Epithelial cell of prostate (primary cell): ENCODE measurements at regions not wholly inside any gene's neighbourhood (a gene's known extent, or its start where the extent isn't known, plus 50 kb on each side); places are given as distances from the start of the nearest gene placed in this dataset.

Source experiments
- DNase-seq: peaks from one replicate; pipeline ENCODE4 v3.0.0-alpha.2; 2011; ENCODE audit warnings: low read depth, low spot score
- H3K27ac ChIP-seq: fragments of 450-650 bp; 2 replicates; pipeline ENCODE4 v1.5.1; 2017; ENCODE audit warnings: mild to moderate bottlenecking

DNA sequence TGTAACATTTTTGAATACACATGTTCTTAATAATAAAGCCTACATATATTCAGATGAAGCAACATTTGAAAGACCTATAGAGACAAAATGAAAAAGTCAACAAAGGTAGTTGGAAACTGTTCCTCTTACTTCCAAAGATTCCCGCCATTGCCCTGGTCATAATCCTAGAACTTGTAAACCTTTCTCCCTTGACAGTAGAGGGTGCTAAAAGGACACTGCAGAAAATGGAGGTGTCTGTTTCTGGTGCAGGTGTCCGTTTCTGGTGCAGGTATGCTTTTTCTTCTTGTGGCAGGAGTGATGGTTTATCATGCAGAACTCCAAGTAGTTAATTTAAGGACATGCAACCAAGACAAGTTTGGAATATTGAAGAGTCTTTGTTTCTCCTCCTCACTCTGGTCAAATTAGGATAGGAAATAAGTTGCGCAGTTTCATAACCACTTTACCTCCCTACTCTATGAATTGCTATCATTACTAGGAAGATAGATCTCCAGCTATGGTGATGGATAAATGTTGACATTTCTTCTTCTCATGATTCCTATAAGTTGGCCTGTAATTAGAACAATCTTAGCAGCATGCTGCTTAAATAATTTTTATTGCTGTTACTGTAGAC, 56.0 kb upstream of the FAM174A start:
- no peak overlapping the region for H3K27ac ChIP-seq
- DNase-seq = peak; percentile 10

DNA sequence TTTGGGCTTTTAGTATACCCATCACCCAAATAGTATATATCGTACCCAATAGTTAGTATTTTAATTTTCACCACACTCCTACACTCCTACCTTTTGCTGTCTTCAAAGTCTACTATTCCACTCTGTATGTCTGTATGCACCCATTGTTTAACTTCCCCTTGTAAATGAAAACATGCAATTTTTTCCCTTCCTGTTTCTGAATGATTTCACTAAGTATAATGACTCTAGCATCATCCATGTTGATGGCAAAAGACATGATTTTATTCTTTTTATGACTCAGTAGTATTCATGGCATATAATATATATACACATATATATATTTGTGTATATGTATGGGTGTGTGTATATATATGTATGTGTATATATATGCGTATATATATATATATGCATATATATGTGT, 63.1 kb upstream of the FAM174A start:
- H3K27ac ChIP-seq = no peak overlapping the region
- DNase-seq = no peak

DNA sequence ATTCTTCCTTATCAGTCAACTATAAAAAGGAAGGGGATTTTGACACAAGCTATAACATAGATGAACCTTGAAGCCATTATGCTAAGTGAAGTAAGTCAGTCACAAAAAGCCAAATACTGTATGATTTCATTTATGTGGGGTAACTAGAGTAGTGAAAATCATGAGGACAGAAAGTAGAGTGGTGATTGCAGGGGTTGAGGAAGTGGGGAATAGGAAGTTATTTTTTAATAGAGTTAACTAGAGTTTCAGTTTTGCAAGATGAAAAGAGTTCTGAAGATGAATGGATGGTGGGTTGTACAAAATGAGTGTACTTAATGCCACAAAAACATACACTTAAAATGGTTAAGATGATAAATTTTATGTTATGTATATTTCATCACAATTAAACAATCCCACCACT, 65.4 kb upstream of the FAM174A start:
- no peak for DNase-seq
- no peak overlapping the region for H3K27ac ChIP-seq

DNA sequence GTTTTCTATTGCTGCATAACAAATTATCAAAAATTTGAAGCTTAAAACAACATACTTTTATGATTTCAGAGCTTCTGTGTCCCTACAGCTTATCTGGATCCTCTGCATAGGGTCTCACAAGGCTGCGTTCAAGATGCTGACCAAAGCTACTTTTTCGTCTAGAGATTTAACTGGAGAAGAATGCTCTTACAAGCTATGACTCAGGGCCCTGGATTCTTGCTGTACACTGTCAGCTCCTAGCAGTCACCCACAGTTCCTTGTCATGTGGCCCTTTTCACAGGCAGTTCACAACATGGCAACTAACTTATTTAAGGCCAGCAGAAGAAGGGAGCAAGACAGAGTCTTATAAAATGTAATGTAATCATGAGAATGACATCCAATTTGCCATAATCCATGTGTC, 70.8 kb upstream of the FAM174A start:
- no peak overlapping the region for H3K27ac ChIP-seq
- peak; percentile 12 for DNase-seq

DNA sequence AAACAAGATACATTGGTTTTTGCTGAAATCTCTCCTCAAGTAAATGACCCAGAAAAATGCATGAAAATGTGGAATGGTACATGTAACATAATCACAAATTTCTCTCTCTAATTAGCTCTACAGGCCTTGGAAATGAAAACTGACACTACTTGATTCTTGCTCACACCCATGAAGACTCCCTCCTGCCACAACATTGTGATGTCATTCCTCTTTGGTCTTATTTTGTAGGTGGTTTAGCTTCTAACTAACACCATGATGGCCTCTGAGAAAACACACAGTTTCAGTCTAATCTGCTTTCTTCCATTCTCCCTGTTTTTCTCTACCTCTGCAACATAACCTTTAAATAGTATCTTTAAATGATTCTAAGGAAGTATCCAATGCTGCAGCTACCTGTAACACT, 78.6 kb upstream of the FAM174A start:
- no peak overlapping the region for H3K27ac ChIP-seq
- DNase-seq = no peak

DNA sequence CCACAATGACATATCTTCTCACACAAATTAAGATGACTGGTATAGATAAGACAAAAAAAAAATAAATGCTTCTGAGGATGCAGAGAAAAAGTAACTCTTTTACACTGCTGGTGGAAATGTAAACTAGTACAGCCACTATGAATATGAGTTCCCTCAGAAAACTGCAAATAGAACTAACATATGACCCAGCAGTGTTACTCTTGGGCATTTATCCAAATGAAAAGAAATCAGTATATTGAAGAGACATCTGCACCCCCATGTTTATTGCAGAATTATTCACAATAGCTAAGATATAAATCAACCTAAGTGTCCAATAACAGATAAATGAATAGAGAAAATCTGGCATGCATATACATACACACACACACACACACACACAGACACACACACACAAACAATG, 83.0 kb upstream of the FAM174A start:
- H3K27ac ChIP-seq = no peak overlapping the region
- no peak for DNase-seq

DNA sequence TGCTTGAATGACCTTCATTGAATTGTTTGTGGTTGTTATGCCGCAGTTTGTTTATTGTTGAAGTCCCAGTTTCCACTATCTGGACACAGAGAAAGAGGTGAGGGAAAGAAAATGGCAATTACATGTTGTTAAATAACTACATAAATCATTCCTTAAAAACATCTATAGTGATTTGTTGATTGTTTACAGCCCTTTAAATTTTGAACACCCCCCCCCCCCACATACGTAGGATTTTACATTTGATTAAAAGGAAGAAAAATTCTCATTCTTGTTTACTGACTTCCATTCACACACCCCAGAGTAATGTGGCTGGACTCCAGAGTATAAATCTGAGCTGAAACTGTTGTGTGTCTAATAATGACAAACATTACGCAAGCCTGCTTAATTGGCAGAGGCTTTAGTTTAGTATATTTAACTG, 87.1 kb upstream of the FAM174A start:
- DNase-seq = no peak
- no peak overlapping the region for H3K27ac ChIP-seq

DNA sequence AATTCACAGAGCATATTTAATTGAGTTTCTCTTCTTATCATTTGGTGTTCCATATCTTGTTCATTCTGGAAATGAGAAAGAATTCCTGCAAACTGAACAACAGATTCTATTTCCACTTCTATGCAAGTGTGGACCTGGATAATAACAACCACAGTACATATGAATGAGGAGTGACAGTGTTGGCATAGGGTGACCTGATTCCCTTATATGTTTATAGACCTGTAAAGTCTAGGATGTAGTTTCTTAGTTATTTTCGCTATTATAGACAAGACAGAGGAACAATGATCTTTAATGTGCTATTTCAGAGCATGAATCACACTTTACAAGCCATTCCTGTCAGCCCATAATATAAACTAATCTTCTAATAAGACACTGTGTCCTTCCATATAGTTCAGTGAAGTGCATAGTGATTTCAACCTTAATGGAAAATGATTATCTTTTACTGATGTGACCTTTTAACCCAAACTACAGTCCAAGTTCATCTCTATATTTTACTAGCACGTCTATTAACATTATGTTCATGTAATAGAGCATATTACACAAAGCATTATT, 88.2 kb upstream of the FAM174A start:
- no peak for DNase-seq
- no peak overlapping the region for H3K27ac ChIP-seq

DNA sequence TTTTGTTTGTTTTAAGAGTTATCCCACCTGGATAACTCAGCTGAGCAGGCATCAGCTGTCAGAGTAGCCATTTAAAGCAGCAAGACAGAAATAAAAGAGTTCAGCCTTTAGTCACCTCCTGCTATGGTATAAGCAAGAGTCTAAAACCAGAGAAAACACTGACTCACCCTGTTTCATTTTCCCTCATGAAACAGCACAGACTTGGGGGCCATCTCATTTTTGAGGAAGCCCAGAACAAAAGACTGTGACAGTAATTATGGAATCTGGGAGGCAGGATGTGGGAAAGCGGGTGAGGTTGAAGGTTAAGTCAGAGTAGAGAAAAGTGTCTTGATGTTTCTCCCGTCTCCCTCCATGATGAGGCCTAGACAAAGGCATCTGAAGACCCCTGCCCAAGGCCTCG, 90.2 kb upstream of the FAM174A start:
- no peak overlapping the region for H3K27ac ChIP-seq
- no peak for DNase-seq

DNA sequence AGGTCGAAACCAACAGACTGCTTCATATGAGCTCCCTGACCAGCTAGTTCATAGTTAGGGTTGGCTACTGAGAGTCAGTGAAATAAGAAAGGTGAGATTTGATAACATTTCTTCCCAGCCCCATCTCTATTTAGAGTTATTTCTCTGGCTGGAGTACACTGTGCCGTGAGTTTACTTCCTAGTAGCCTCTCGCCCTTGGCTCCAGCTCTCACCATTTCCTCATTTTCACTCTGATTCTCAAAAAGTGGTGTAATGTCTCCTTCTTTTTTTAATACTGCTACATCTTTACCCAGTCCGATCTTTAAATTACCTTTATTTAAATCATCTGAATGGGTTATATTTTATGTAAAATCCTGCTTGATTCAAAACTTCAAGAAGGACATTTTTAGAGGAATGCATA, 100.4 kb upstream of the FAM174A start:
- no peak for DNase-seq
- H3K27ac ChIP-seq = no peak overlapping the region

DNA sequence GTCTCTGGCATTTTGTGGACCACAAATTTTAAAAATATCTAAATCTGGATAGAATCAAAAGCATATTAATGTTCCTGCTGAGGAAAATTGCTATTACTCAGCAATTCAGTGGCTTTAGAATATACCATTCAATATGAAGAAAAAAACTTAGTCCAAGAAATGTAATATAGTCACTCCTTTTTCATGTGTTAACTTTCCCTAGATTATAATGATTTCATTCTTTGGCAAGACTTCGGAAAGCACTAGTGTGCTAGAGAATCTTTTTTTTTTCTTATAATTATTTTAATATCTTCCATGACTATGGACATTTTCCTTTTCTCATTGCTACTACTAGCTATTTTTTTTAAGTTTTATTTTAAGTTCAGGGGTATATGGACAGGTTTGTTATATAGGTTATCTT, 102.4 kb upstream of the FAM174A start:
- no peak overlapping the region for H3K27ac ChIP-seq
- no peak for DNase-seq

DNA sequence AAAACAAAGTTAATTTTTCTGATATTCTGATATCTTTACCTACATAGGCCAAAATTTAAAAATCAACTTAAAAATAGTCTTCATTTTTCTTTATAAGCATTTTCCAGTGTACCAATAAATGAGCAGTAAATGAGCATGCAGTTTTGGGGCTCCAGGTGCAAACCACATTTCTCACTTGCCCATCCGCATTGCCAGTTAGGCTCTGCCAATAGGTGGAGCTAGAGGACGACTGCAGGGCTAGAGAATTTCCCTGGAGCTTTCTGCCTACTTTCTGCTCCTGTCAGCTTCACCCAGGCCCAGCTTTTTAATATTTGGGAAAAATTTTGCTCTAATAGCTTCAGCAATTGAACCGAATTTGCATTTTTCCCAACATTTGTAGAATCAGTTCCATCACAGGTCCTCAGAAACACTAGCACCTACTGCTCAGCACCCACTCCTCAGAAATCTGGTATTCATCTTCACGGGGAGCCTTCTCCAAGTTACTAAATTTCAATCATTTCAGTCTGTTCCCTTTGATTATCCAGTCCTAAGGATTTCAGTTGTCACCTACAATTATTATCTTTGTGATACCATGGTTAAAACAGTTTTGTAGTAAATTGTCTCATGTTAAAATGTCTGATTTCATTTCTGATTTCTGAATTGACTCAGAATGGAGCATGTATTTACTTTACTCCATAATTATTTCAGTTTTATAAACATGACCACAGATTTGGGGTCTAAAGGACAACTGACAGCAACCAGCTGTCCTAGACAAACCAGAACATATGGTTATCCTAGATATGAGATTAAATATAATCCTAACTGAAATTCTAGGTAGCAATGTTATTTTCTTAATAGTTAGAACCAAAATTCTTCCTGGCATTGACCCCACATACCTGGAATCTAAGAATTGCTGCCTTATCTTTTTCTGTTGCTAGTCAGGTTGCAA, 104.6 kb upstream of the FAM174A start:
- no peak for DNase-seq
- H3K27ac ChIP-seq = no peak overlapping the region

DNA sequence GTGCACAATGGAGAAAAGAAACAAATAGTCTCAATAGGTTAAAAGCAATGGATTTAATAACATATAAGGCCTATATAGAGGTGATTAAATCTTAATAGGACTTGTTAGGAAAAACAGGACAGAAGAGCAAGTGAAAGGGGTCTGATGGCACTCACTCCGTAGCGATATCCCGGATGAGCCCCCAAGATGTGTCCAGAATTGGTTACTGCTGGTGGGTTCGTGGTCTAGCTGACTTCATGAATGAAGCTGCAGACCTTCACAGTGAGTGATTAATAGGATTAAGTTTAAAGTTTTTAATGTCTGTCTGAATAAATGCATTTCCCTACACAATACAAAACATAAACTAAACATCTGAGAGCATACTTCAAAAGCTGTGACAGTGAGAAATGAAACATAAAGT, 110.4 kb upstream of the FAM174A start:
- no peak for DNase-seq
- H3K27ac ChIP-seq = no peak overlapping the region

DNA sequence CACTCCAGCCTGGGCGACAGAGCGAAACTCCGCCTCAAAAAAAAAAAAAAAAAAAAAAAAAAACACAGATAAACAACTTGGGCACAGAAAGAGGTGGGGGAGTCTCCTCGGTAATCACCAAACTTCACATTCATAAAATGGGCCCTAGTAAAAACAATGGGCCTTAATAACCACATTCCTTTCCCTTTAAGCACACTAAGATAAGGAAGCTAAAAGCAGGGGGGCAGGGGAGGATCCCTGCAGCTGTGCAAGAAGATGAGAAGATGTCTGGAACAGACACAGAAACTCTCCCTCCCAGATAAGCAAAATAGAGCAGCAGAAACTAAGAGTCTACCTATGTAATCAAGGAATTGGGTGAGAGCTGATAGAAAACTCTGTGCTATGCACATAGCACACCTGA, 111.2 kb upstream of the FAM174A start:
- no peak for DNase-seq
- no peak overlapping the region for H3K27ac ChIP-seq

DNA sequence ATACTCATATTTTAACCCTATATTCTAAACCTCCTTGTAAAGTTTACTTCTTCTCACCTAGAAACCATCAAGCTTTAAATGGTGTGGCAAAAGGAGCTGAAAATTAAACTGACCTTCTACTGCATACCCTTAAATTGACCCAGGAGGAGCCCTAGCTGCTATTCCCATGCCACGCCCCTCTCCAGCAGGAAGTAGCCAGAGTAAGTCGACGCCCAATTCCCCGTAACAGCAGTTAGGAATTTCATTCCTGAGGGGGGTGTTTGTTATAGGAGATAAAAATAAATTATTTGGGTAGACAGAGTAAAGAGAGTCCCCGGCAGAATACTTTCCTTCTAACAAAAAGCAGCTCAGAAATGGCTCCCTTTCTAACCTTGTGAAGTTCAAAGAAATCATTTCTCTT, 111.8 kb upstream of the FAM174A start:
- no peak for DNase-seq
- no peak overlapping the region for H3K27ac ChIP-seq

DNA sequence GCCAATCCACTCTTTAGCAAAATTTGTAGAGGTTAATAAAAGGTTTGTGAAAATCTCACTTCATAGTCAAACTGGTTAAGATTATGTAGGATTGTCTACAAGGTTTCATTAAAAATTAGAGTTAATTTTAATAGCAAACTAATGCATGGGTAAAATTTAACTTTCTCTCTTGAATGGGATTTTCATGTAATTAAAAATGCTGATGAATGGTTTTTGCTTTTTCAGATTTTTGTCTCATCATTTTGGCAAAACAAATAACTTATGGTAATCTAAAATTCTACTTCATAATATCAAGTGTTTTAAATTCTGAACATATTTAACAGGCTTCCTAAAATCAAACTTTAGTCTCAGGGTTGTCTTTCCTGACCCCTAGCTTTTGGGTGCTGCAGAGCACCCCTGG, 113.8 kb upstream of the FAM174A start:
- DNase-seq = no peak
- H3K27ac ChIP-seq = no peak overlapping the region

DNA sequence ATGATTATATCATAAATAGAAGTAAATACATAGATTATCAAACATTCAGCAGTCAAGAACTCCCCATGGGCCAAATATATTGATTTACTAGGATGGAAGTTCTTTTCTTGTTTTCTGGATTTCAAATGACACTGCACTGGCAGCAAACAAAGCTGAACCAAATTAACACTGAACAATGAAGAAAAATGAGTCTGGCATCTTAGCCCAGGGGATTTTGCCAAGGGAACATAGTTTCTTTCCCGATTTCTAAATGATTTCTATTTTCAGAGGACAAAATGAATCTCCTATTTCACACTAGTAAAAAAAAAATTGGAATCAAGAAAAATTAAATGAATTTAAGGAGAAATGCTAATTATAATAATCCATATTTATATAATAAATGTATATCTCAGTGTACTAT, 116.9 kb upstream of the FAM174A start:
- H3K27ac ChIP-seq = no peak overlapping the region
- DNase-seq = no peak

DNA sequence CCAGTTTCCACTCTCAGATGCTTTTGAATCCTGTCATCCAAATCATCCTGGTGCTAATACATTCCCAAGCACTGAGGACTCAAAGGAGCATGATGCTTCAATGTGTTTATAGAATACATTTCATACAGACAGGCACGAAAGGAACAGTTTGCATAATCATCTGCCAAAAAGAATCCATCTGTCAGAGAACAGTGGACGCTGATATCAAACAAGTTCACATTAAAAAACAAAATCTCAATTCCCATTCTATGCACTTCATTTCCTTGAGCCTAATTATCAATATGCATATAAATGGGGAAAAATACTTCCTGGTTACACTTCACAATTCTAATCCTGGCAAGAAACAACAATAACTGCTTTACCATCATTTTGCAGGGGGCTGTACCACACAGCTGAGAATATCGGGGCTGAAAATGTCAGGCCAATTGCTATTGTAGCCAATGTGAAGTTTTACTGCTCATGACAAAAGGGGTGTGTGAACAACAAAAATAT, 125.5 kb upstream of the FAM174A start:
- DNase-seq = no peak
- no peak overlapping the region for H3K27ac ChIP-seq

DNA sequence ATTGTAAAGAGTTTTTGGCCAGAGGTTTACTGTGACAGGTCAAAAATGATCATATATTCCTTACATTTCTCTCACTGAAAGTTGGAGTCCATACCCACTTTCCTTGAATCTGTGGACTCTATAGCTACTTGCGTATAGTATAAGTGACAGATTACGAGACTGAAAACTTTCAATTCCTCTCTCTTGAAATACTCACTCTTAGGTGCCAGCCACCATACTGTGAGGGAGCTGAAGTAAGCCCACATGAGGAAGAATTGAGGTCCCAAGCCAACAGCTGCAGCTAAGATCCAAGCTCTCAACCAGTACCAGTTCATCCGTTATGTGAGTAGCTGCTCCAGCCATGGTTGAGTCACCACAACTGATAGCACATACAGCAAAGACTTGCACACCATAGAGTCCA, 128.1 kb upstream of the FAM174A start:
- no peak for DNase-seq
- H3K27ac ChIP-seq = no peak overlapping the region

DNA sequence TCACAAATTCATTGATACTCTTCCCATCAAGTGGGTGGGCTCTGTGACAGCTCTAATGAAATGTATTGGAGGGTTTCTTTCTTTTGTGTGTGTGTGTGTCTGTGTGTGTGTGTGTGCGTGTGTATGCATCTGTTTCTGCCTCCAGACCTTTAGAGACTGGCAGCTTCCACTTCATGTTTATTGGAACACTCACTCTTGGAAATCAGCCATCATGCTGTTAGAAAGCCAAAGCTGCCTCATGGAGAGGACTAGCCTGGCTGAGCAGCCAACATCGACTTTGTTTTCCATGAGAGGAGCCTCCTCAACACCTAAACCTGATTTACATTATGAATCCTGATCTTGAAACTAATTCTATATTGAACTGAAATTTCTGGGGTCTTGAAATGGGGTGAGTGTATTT, 128.5 kb upstream of the FAM174A start:
- DNase-seq = no peak

DNA sequence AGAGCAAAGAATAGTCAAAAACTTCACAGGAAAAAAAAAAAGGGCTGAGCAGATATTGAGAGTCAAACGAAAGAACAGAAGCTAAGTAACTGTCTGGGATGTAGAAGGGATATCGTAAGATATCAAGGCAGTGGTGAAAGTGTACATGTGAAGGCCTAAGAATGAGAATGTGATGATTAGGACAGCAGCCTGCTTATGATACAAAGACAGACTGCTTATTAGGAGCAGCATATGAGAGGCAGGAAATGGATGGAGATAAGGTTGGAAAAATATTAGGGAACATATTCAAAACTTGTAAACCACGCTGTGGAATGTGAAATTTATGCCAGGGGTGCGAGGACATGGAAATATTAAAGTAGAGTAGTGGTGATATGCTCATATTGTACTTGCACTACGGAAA, 133.1 kb upstream of the FAM174A start:
- DNase-seq = no peak
- no peak overlapping the region for H3K27ac ChIP-seq

More for the DNA sequence above, 128.5 kb upstream of the FAM174A start:
- H3K27ac ChIP-seq = no peak overlapping the region
